NCI-H146 (cell line): ENCODE measurements at regions not wholly inside any gene's neighbourhood (a gene's known extent, or its start where the extent isn't known, plus 50 kb on each side); places are given as distances from the start of the nearest gene placed in this dataset.

Source experiments
- DNase-seq: peaks from one replicate; lab custom pipeline; 2025; lab: John Stamatoyannopoulos, UW

DNA sequence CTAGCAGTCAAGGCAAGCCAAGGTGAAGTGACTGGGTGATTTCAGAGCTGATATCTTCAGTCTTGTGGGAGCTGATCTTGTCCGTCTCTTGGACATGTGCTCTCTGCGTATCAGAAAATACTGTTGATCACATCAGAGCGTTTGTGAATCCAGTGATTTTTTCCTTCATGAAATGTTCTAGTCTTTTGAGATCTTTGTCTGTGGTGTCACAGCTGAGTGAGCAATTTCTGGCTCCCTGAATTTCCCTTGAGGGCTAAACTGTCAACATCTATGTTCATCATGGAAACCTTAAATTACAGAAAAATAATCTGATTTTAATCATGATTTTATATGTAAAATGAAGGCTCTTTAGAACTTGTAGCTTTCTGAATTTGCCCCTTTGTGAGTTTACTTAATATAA lies 432.0 kb downstream of the CCDC85A start:
- no peak for DNase-seq

DNA sequence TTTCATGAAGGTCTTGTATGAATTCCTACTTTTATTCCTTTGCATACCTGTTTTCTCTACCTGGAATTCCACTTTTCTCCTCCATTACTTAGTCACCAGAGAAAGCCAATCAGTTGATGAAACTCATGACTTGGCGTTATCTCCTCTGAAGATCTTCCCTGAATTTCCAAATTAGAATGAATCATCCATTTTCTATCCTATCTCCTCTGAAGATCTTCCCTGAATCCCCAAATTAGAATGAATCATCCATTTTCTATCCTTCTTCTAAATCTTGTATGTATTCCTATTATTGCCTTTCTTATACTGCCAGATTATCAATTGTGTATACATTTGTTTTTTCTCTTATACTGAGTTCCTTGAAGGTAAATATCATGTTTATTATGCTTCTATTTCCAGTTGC lies 440.4 kb downstream of the CCDC85A start:
- DNase-seq, result no peak

GRCh38 chr2:56626927-56627326 lies 443.1 kb downstream of the CCDC85A start:
- no peak for DNase-seq

- DNase-seq, result no peak
Observed at GRCh38 chr2:56630286-56630685, 446.5 kb downstream of the CCDC85A start.

GRCh38 chr2:56647997-56648396 lies 464.2 kb downstream of the CCDC85A start:
- no peak for DNase-seq

GRCh38 chr2:56648802-56649201 lies 465.0 kb downstream of the CCDC85A start:
- DNase-seq, result no peak

DNA sequence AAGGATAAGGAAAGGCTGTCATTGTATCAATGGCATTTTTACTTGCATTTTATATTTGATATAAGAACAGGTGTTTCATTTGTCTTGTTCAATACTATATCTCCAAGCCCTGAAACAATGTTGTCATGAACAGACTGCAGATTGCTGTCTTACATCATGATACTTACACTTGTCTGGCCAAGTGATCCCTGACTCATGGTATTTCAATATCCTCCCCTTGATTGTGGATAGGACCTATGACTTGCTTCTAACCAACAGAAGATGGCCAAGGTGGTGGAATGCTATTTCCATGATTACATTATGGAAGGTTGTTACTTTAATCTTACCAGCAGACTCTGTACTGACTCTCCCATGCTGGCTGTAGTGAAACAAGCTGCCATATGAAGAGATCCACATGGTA lies 471.1 kb downstream of the CCDC85A start:
- DNase-seq, result no peak

- DNase-seq, result no peak
Observed at GRCh38 chr2:56656826-56657225, 473.0 kb downstream of the CCDC85A start.

- DNase-seq, result no peak
Observed at GRCh38 chr2:56666777-56667176, 483.0 kb downstream of the CCDC85A start.

DNA sequence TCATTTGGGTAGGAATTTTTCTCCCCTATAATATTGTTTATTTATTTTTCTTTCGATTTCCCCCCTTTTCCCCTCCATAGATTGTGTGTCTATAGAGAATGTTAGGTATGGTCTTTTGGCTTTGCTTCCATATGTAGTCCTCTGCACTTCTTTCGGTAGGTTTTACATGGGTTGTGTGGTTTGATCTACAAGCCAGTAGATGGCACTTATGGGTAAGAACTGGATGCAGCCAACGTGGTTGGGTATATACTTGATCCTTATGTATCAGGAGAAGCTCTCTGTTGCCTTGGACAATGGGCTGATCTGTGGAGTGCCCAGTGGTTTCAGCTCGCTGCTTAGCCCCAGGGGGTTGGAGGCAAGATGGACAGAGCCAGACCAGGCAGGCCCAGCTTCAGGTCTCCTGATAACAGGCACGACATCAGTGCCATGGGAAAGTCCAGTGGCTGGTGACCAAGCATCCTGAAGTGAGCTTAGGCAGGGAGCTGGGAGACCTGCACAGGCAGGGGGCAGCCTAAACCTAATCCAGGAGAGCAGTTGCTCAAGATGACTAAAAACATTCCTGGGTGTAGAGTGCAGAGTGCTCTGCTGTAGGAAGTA lies 488.3 kb downstream of the CCDC85A start:
- DNase-seq, result no peak

DNA sequence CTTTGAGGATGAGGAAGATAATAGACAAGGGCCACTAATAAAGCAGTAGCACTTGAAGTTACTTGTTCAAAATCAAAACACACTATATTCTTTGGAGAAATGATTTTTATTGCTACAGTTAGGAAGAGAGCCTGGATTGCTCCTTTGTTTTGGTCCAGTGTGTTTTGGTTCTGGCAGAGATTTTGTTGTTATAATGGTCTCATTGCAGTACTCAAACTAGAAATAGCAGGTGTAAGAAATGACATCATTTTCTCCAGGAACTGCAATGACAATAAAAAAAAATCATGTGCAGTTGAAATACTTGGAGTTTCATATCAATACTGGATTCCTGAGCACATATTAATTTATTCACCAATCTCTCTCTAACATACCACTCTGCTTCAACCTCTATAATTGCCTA lies 490.3 kb downstream of the CCDC85A start:
- no peak for DNase-seq

DNA sequence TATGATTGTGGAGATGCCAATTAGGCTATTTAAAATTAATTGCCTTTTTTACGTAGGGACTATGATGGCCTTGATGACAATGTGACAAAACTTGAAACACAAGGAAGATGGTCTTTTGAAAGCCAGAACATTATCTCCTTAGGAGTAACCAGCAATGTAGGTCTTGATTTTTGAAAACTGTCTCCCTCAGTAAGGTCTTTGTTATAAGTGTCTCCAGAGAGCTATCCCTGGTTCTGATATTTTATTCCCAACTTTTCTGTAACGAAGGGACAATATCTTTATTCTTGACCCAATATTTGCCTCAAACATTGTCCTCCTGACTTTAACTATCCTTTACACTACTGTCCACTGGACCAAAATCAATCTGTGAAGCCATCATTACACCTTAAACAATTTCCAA lies 493.2 kb downstream of the CCDC85A start:
- DNase-seq, result no peak

GRCh38 chr2:56680971-56681631 lies 497.3 kb downstream of the CCDC85A start:
- no peak for DNase-seq

DNA sequence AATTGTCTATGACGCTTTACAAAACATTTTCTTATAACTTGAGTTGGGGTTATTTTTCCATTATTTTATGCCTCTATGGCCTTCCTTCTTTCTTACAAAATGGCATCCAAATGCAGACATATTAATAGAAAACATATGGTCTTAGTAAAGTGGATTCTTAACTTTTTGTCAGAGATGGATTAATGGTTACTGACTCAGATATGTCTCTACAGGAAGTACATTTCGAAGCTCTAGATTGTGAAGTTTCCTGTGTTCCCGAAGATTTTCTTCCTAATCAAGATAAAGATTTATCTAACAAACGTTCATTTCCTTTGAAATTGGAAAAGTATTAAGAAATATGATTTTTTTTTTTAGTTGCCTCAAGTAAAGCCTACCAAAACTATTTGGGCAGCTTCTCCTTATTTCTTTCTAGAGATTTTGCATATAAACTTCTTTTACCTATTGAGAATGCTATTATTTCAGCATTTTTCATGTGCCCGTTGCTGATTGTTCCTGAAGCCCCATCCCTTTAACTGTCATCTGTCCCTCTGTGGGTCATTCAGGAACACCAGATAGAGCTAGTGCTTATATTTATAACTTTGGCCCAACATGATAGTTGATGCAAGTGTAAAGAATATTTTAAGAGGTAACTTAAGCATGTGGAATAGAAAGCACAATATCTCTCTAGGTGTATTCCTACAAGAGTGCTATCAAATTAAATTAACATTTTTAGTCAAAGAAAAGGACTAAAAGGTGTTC lies 498.0 kb downstream of the CCDC85A start:
- no peak for DNase-seq

DNA sequence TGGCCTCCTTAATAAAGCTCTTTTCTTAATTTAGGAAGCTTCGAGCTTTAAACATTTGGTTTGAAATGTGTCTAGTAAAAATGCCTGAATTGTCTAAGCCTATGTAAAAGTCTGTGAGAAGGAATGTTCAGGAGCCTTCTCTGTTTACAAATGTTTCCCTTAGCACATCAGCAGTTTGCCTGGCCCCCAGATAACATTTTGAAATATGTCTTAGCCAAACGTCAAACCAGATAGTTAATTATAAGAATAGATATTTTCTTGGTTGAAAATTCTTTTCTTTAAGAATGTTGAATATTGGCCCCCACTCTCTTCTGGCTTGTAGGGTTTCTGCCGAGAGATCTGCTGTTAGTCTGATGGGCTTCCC lies 498.6 kb downstream of the CCDC85A start:
- no peak for DNase-seq

- DNase-seq, result no peak
Observed at GRCh38 chr2:56684327-56684726, 500.5 kb downstream of the CCDC85A start.

- no peak for DNase-seq
Observed at GRCh38 chr2:56685205-56685604, 501.4 kb downstream of the CCDC85A start.

GRCh38 chr2:56687169-56687568 lies 503.4 kb downstream of the CCDC85A start:
- no peak for DNase-seq

- no peak for DNase-seq
Observed at GRCh38 chr2:56688661-56689060, 504.9 kb downstream of the CCDC85A start.

DNA sequence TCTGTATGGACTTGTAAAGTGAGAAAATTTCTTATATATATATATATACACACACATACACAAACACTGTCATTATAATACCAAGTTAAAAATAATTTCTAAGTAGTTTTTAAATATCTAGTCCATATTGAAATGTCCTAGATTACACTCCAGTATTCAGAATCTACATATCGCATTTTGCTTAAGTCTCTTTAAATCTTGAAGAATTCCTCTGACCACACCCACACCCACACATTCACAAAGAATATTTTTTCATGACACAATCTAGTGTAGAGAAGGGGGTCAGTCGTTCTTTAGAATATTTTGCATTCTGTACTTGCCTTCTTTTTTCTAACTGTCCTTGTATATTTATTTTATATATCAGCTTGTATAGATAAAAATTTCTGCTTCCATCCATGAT lies 509.7 kb downstream of the CCDC85A start:
- DNase-seq, result no peak

DNA sequence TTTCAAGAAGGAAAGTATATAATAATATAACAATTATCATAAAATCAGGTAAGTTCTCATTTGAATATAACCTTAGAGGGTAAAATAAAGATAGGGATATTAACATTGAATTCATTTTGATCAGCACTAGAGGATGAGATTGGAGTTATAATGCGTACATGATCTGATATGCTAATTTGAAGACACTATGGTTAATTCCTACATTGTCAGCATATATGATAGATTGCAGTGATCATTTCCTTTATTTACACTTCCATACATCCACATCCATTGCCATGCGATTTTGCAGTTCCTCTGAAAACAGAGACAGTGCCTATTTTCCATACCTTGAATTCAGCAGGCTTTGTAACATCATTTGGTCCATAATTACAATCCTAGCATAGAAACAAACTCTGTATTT lies 519.2 kb downstream of the CCDC85A start:
- no peak for DNase-seq

GRCh38 chr2:56705713-56706112 lies 521.9 kb downstream of the CCDC85A start:
- no peak for DNase-seq

- no peak for DNase-seq
Observed at GRCh38 chr2:56707218-56707617, 523.4 kb downstream of the CCDC85A start.

DNA sequence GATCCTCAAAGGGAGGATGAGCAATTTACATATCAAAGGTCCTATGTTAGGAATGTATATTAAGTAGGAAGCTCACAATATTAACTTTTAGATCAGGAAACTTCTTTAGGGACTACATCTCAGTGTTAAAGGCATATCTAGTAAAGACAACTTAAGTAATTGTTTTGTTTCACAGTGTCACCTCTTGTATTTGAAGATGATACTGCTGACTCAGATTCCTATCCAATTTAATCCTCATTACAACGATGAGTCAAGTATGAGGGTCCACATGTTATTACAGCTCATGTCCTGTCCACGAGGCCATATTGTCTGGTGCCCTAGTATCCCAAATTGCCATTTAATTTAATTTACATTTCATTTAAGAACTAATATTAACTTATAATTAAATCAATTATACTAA lies 523.9 kb downstream of the CCDC85A start:
- no peak for DNase-seq
